Activated naive CD8-positive, alpha-beta T cell treated with anti-CD3 and anti-CD28 coated beads, Interleukin-2, amount 10 ng/mL, durations not matched to agents 7 days and 5 days (primary cell): ENCODE measurements at regions not wholly inside any gene's neighbourhood (a gene's known extent, or its start where the extent isn't known, plus 50 kb on each side); places are given as distances from the start of the nearest gene placed in this dataset.

Experiments used
- ATAC-seq: fragments of 150-1000 bp; cut with Tn5 transposase; one replicate; pipeline ENCODE4 v1.10.0; 2021; ENCODE audit warnings: low read depth, moderate library complexity
- POLR2A ChIA-PET: fragments of 350-600 bp; sonication (Branson Sonifier 250); formaldehyde crosslinking; loops from one replicate; lab custom pipeline; 2021; ENCODE audit warnings: antibody characterized with exemption; lab: Charles Lee
- DNase-seq: peaks from one replicate; pipeline ENCODE4 v3.0.0; 2021
- H3K27ac Mint-ChIP-seq: one replicate; pipeline ENCODE4 v1.8.0; 2022; ENCODE audit warnings: mild to moderate bottlenecking, mixed read lengths
- H3K27me3 Mint-ChIP-seq: one replicate; pipeline ENCODE4 v1.8.0; 2022; ENCODE audit warnings: mild to moderate bottlenecking, moderate library complexity, mixed read lengths
- H3K36me3 Mint-ChIP-seq: one replicate; pipeline ENCODE4 v1.8.0; 2021; ENCODE audit warnings: mild to moderate bottlenecking, mixed read lengths
- H3K4me1 Mint-ChIP-seq: one replicate; pipeline ENCODE4 v1.8.0; 2021; ENCODE audit warnings: mixed read lengths
- H3K4me3 Mint-ChIP-seq: one replicate; pipeline ENCODE4 v1.8.0; 2022; ENCODE audit warnings: mild to moderate bottlenecking, moderate library complexity, mixed read lengths
- H3K9me3 Mint-ChIP-seq: one replicate; pipeline ENCODE4 v1.8.0; 2021; ENCODE audit warnings: mixed read lengths

- ATAC-seq (no peak), DNase-seq (no peak)
- Mint-ChIP-seq H3K36me3 (no peaks in the 10 kb centered on the region), H3K9me3 (peaks cover 3% of the 10 kb centered on the region), H3K27me3 (peaks cover 3% of the 10 kb centered on the region), H3K4me1 (no peaks in the 10 kb centered on the region), H3K27ac (no peak overlapping the region), H3K4me3 (no peak overlapping the region)
- POLR2A ChIA-PET = no interaction called here
Measured at GRCh38 chr1:30153743-30154449, 569.5 kb downstream of the MATN1 start.

DNA sequence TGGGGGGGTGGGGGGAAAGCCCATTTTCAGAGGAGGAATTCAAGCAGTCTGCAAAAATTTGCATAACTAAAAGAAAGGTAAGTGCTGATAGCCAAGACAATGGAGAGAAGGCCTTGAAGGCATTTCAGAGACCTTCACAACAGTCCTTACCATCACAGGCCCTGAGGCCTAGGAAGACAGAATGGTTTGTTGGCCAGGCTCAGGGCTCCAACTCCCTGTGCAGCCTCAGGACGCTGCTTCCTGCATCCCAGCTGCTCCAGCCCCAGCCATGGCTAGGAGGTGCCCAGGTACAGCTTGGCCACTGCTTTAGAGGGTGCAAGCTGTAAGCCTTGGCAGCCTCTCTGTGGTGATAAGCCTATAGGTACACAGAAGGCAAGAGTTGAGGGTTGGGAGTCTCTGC is 571.6 kb downstream of the MATN1 start:
- ATAC-seq = no peak
- Mint-ChIP-seq H3K9me3 (peaks cover 3% of the 10 kb centered on the region), H3K27ac (no peak overlapping the region), H3K36me3 (no peaks in the 10 kb centered on the region), H3K4me1 (no peaks in the 10 kb centered on the region), H3K4me3 (no peak overlapping the region), H3K27me3 (no peaks in the 10 kb centered on the region)
- POLR2A ChIA-PET = no interaction called here
- no peak for DNase-seq

GRCh38 chr1:30151119-30151518 is 572.3 kb downstream of the MATN1 start:
- no peak overlapping the region for H3K4me3 Mint-ChIP-seq
- H3K27ac Mint-ChIP-seq = no peak overlapping the region
- DNase-seq (no peak), ATAC-seq (no peak)
- no peaks in the 10 kb centered on the region for H3K27me3 Mint-ChIP-seq
- no peaks in the 10 kb centered on the region for H3K4me1 Mint-ChIP-seq
- POLR2A ChIA-PET = no interaction called here
- no peaks in the 10 kb centered on the region for H3K36me3 Mint-ChIP-seq
- H3K9me3 Mint-ChIP-seq = peaks cover 3% of the 10 kb centered on the region

DNA sequence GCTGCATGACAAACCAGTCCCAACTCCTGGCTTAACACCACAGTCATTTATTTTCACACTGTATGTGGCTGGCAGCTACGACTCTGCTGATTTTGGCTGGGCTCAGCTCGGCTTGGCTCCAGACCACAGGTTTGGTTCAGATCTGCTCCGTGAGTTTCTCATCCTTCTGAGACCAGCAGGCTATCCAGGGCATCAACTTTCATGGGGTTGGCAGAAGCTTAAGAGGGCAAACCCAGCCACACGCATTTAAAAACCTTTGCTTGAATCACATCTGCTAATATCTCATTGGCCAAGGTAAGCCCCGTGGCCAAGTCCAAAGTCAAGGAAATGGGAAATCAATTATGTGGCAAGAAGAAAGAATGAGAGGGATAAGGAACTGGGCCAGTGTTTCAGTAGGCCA is 574.2 kb downstream of the MATN1 start:
- Mint-ChIP-seq H3K27ac (no peak overlapping the region), H3K4me3 (no peak overlapping the region), H3K36me3 (no peaks in the 10 kb centered on the region), H3K4me1 (no peaks in the 10 kb centered on the region), H3K9me3 (no peaks in the 10 kb centered on the region), H3K27me3 (no peaks in the 10 kb centered on the region)
- ATAC-seq (no peak), DNase-seq (no peak)
- POLR2A ChIA-PET = no interaction called here

DNA sequence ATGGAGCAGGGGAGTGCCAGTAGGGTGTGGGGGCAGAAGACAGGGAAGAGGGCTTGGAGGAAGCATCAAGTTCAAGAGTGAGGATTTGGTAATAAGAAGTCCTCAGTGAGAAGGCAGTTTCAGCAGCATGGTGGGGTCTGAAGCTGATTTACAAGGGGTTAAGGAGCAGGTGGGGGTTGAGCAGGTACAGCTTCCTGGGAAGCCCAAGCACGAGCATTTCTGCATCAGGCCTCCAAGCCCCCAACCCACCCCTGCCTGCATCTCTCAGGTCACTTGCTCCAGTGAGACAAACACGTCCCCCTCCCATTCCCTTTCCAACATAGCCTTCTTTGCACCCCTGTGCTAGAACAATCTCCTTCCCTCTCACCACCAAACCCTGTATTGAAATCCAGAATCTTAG is 574.7 kb downstream of the MATN1 start:
- no peak overlapping the region for H3K27ac Mint-ChIP-seq
- H3K4me3 Mint-ChIP-seq = no peak overlapping the region

GRCh38 chr1:30147188-30147587 is 576.2 kb downstream of the MATN1 start:
- no peak for DNase-seq
- H3K4me1 Mint-ChIP-seq = no peaks in the 10 kb centered on the region
- no peak overlapping the region for H3K27ac Mint-ChIP-seq
- H3K36me3 Mint-ChIP-seq = no peaks in the 10 kb centered on the region
- ATAC-seq = no peak
- H3K4me3 Mint-ChIP-seq = no peak overlapping the region
- no peaks in the 10 kb centered on the region for H3K9me3 Mint-ChIP-seq
- POLR2A ChIA-PET = no interaction called here
- H3K27me3 Mint-ChIP-seq = no peaks in the 10 kb centered on the region

More for the DNA sequence above, 574.7 kb downstream of the MATN1 start:
- Mint-ChIP-seq H3K36me3 (no peaks in the 10 kb centered on the region), H3K4me1 (no peaks in the 10 kb centered on the region), H3K9me3 (no peaks in the 10 kb centered on the region), H3K27me3 (no peaks in the 10 kb centered on the region)
- no peak for ATAC-seq
- POLR2A ChIA-PET = no interaction called here
- DNase-seq = no peak

- POLR2A ChIA-PET = no interaction called here
- Mint-ChIP-seq H3K27ac (no peak overlapping the region), H3K4me1 (no peaks in the 10 kb centered on the region), H3K9me3 (no peaks in the 10 kb centered on the region), H3K36me3 (no peaks in the 10 kb centered on the region), H3K27me3 (no peaks in the 10 kb centered on the region), H3K4me3 (no peak overlapping the region)
- no peak for ATAC-seq
- DNase-seq = no peak
Measured at GRCh38 chr1:30146448-30146847, 576.9 kb downstream of the MATN1 start.

DNA sequence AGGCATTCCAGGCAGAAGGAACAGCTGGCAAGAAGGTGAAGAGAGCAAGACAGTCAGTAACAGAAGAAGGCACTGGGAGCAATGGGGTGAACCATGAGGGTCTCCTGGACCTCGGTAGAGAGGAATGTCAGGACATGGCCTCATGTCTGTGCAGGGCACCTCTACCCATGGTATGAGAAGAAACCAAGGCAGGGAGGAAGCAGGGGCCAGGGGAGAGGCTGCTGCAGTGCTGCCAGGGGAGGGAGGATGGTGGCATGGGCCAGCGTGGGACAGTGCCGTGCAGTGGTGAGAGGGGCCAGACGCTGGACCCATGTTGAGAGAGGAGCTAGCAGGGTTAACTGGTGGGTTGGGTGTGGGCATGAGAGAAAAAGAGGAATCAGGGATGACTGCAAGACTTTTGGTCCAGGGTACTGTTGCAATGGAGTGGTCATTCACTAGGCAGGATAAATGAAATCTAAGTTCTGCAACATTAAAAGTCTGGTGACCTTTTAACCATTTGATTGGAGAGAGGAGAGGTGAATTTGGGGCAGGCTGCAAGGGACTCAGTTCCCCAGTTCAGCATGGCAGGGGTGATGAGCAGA is 577.6 kb downstream of the MATN1 start:
- Mint-ChIP-seq H3K27me3 (no peaks in the 10 kb centered on the region), H3K4me3 (no peak overlapping the region), H3K27ac (no peak overlapping the region), H3K9me3 (no peaks in the 10 kb centered on the region), H3K4me1 (no peaks in the 10 kb centered on the region), H3K36me3 (no peaks in the 10 kb centered on the region)
- ATAC-seq = no peak
- DNase-seq = no peak
- POLR2A ChIA-PET = no interaction called here

DNA sequence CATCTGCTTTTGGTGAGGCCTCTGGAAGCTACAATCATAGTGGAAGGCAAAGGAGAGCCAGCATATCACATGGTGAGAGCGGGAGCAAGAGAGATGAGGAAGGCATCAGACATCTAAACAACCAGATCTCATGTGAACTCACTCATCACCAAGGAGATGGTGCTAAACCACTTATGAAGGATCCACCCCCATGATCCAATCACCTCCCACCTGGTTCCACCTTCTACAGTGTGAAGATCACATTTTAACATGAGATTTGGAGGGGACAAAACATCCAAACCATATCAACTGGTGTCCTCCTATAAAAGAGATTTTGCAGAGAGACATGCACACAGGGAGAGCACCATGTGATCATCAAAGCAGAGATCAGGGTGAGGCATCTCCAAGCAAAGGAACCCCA is 578.6 kb downstream of the MATN1 start:
- Mint-ChIP-seq H3K27me3 (no peaks in the 10 kb centered on the region), H3K9me3 (no peaks in the 10 kb centered on the region), H3K4me1 (no peaks in the 10 kb centered on the region), H3K36me3 (no peaks in the 10 kb centered on the region), H3K27ac (no peak overlapping the region), H3K4me3 (no peak overlapping the region)
- POLR2A ChIA-PET = no interaction called here
- ATAC-seq (no peak), DNase-seq (no peak)

- no peaks in the 10 kb centered on the region for H3K4me1 Mint-ChIP-seq
- no peaks in the 10 kb centered on the region for H3K27me3 Mint-ChIP-seq
- no peak overlapping the region for H3K27ac Mint-ChIP-seq
Measured at GRCh38 chr1:30143517-30143916, 579.9 kb downstream of the MATN1 start.

GRCh38 chr1:30140566-30140965 is 582.8 kb downstream of the MATN1 start:
- Mint-ChIP-seq H3K9me3 (no peaks in the 10 kb centered on the region), H3K4me3 (no peak overlapping the region), H3K4me1 (no peaks in the 10 kb centered on the region), H3K36me3 (no peaks in the 10 kb centered on the region), H3K27ac (no peak overlapping the region), H3K27me3 (no peaks in the 10 kb centered on the region)
- DNase-seq (no peak), ATAC-seq (no peak)
- POLR2A ChIA-PET = no interaction called here

More at GRCh38 chr1:30143517-30143916, 579.9 kb downstream of the MATN1 start:
- no peak for ATAC-seq
- no peaks in the 10 kb centered on the region for H3K36me3 Mint-ChIP-seq
- DNase-seq = no peak
- no peaks in the 10 kb centered on the region for H3K9me3 Mint-ChIP-seq
- POLR2A ChIA-PET = no interaction called here
- H3K4me3 Mint-ChIP-seq = no peak overlapping the region

GRCh38 chr1:30138891-30139290 is 584.5 kb downstream of the MATN1 start:
- Mint-ChIP-seq H3K9me3 (no peaks in the 10 kb centered on the region), H3K27ac (no peak overlapping the region), H3K27me3 (no peaks in the 10 kb centered on the region), H3K4me1 (no peaks in the 10 kb centered on the region), H3K4me3 (no peak overlapping the region), H3K36me3 (no peaks in the 10 kb centered on the region)
- DNase-seq (no peak), ATAC-seq (no peak)
- POLR2A ChIA-PET = no interaction called here

DNA sequence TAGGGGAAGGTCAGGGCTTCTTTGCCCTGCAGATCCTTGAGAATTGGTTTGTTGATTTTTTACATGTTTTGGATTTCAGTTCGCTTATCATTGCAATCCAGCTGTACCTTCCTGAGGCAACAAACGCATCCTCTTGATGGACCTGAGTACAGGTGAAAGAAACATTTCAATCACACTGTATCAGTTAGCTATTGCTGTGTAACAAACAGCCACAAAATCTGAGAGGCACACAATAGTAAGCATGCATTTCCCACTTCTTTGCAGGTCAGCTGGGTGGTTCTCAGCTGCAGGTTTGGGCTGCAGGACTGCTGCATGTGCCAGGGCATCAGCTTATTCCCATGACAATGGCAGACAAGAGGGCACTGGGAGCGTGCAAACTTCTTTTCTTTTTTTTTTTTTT is 586.4 kb downstream of the MATN1 start:
- Mint-ChIP-seq H3K36me3 (no peaks in the 10 kb centered on the region), H3K4me1 (no peaks in the 10 kb centered on the region), H3K9me3 (no peaks in the 10 kb centered on the region), H3K27me3 (no peaks in the 10 kb centered on the region), H3K4me3 (no peak overlapping the region), H3K27ac (no peak overlapping the region)
- DNase-seq (no peak), ATAC-seq (no peak)
- POLR2A ChIA-PET = interaction anchor here (0.7 kb wide), 1 partner anchor 959 kb away, joined by 3 read pairs; no protein-coding TSS in a partner anchor

- DNase-seq (no peak), ATAC-seq (no peak)
- no peaks in the 10 kb centered on the region for H3K4me1 Mint-ChIP-seq
- H3K27ac Mint-ChIP-seq = no peak overlapping the region
- H3K4me3 Mint-ChIP-seq = no peak overlapping the region
- H3K27me3 Mint-ChIP-seq = no peaks in the 10 kb centered on the region
- no peaks in the 10 kb centered on the region for H3K9me3 Mint-ChIP-seq
- H3K36me3 Mint-ChIP-seq = no peaks in the 10 kb centered on the region
- POLR2A ChIA-PET = no interaction called here
Measured at GRCh38 chr1:30135698-30136097, 587.7 kb downstream of the MATN1 start.
